HG02970 (cell line): ENCODE measurements at regions not wholly inside any gene's neighbourhood (a gene's known extent, or its start where the extent isn't known, plus 50 kb on each side); places are given as distances from the start of the nearest gene placed in this dataset.

ENCODE experiments used
- ATAC-seq: cut with Tn5 transposase; IDR thresholded peaks from one replicate; pipeline ENCODE4 v1.9.1; 2021; ENCODE audit warnings: mild to moderate bottlenecking, moderate library complexity, moderate number of reproducible peaks; ENCODE audit not compliant: unreplicated experiment, low FRiP score

DNA sequence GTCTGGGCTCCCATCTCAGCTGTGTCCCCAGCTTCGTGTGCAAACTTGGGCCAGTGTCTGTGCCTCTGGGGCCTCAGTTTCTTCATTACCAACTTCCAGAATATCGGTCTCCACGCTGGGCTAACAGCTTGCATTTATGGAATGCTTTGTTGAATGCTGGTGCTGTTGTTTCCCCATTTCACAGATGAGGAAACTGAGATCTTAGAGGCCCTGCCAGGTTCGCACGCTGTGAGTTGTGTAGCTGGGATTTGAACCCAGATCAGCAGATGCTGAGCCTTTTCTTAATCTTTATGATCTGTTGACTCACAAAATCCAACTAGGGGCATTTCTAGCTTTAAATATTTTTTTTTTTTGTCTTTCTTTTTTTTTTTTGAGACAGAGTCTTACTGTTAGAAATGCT, 101.5 kb upstream of the STX18 start:
- no peak for ATAC-seq

DNA sequence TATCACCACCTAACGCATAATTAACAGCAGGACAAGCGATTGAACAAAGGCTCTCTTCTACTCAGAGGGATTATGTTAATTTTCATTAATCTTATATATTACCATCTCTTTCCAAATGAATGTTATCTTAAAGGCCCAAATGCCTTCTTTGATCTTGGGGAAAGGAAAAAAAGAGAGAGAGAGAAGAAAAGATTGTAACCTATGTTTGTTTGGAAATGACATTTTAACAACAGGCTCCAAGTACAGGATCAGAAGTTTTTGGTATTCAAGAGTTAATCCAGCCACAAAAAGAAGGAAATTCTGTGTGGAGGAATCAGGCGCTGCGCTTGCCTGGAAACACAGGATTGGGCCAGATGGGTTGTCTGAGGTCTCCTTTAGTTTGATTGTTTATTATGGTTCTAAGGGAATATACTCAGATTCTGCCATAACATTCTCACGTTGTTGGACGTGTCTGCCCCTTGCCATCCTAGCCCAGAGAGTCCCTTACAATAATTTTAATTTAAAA, 100.7 kb upstream of the STX18 start:
- no peak for ATAC-seq

DNA sequence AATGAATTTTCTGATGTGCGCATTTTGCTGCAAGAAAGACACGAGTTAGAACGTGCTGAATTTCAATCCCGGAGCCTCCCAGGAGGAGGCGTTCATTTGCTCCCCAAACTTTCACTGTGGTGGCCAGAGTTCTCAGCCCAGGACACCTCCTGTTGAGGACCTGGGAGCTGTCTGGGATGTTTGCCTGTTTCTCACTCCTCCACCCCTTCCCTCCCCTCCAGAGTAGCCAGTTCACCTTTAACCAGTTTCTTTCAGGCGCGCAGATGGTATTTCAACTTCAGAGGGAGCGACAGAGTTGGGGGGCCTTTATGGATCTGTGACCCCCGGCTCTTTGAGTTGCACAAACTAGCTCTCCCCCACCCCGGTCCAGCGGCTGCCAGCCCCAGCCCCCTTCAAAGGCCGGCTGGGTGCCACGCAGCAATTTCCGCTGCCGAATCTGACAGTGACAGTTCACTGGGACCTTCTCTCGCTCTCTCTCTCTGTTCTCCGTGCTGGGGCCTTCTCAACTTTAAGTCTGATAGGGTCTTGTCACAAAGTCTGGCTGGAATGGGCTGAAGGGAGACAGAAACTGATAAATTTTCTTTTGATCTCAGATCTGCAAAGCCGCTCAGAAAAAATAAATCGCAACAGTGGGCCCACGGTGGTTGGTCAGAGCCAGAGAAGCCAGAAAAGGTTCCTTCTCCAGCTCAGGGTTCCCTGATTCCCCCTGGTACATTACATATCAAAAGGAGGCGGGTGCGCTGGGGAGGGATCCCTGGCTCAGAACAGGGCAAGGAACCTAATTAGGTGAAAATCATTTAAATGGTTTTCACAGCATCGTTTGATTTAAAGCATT, 100.0 kb upstream of the STX18 start:
- no peak for ATAC-seq

DNA sequence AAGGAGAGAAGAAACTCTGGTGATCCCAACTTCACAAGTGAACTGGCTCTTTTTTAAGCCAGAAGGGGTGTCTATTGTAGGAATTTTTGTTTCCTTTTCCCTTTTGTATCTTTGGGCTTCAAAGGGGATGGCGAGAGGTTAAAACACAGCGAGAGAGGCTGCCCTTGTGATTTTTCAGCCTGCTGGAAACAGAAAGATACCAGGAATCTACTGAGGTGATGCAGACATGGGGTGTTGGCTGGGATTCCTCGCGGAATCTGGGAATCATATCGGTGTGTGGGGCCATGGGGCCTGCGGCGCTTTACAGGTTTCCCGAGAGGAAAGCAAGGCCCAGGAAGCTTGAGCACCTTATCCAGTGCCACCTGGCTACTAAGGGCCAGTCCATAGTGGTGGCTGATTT, 99.4 kb upstream of the STX18 start:
- no peak for ATAC-seq

DNA sequence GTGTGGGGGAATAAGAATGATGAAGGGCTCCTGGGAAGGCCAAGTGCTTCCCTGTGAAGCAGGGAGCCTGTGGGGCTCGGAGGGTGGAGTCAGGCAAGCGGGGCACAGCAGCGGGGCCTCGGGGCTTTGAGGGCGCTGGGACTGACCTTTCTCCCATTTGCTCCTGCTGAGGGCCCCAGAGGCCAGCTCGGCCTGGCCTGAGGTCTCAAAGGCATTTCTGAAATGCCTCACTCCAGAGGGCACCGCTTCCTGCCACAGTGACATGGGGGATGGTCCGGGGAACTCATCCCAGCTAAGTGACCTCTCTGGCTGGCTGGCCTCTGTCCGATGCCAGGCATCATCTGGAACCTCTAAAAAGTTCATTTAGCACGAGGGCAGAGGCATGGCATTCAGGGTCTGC, 98.8 kb upstream of the STX18 start:
- no peak for ATAC-seq

DNA sequence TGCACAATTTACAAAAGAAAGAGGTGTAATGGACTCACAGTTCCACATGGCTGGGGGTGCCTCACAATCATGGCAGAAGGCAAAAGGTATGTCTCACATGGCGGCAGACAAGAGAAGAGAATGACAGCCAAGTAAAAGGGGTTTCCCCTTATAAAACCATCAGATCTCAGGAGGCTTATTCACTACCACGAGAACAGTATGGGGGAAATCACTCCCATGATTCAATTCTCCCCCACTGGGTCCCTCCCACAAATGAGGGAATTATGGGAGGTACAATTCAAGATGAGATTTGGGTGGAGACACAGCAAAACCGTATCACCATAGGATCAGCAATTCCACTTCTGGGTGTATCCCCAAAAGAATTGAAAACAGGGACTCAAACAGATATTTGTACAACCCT, 97.5 kb upstream of the STX18 start:
- no peak for ATAC-seq

DNA sequence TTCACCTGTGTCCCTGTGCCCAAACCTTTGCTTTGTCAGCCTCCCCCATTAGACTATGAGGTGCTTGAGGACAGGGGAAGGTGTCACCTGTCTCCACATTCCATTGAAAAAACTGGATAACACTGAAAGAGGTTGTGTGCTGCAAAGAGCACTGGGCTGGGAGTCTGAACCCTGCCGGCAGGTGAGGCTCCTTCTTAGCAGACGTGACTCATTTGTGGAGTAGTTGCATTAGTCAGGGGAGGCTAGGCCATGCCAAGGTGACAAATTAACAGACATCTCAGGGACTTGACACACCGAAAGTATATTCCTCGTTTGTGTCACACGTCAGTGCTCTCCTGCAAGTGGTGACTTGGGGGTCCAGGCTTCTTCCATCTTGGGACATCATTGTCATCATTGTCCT, 95.9 kb upstream of the STX18 start:
- no peak for ATAC-seq

DNA sequence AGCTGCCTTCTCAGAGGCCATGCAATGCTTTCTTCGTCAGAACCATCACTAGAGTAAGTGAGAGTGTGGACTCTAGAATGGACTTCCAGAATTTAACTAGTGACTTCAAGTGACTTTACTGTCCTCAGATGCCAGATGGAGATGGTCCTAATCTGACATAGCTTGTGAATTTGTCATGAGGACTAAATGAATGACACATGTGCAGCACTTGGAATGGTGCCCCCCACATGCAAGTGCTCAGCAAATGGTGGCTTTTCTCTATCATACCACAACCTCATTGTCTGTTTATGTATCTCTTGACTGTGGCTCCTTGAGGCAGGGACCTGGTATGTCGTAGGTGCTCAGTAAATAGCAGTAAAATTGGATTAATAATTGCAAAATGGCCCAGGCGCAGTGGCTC, 91.6 kb upstream of the STX18 start:
- ATAC-seq: no peak

DNA sequence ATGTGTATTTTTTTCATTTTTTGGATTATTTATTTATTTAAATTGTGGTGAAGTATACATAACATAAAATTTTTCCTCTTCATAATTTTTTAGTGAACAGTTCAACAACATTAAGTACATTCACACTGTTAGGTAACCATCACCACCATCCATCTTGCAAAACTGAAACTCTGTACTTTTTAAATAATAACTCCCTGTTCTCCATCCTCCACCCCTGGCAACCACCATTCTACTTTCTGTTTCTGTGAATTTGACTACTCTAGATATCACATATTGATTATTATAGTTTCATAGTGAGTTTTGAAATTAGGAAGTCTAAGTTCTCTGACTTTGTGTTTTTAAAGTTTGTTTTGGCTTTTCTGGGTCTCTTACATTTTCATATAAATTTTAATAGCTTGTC, 89.3 kb upstream of the STX18 start:
- ATAC-seq: no peak

DNA sequence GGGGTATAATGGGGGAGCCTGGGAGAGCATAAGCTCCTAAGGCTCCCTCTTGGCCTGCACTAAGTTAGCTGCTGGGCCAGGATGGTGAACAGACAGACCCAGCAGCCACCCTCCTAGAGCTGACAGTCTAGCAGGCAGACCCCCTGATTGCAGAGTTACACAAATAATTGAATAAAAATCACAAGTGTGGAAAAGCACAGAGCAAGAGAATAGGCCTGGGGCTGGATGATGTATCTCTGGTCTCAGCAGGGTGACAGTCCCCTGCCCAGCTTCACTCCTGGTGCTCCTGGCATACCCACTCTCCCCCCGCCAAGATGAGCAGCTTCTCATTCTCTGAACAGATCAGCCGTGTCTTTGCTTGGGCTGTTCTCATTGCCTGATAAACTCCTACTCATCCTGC, 86.1 kb upstream of the STX18 start:
- ATAC-seq: no peak

DNA sequence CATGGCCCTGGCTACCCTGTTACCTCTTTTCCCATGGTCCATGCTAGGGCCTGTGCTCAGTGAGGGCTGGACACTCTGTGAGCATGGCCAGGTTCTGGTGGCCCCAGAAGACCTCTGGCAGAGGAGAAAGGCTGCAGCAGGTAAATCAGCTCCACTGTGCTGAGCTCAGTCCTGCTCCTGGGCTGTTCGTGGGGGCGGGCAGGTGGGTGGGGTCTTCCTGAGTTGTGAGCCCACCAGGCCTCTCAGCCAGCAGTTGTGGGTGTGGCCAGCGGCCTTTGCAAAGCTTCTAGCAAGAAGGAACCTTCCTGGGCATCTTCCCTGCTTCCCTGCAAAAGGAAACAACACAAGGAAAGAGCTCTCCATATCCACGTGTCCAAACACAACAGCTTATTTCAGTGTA, 85.3 kb upstream of the STX18 start:
- ATAC-seq: no peak

DNA sequence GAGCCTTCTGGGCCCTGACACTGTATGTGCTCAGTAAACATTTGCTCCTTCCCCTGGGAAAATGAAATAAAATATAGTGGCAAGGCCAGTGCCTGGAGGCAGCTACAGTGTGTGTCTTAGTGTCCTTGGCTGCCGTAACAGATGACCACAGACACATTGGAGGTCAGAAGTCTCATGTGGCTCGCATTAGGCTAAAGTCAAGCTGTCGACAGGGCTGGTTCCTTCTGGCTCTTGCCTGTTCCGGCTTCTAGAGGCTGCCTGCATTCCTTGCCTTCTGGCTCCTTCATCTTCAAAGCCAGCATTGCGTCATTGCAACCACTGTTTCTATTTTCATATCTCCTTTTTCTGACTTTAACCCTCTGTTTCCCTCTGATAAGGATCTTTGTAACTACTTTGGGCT, 83.6 kb upstream of the STX18 start:
- ATAC-seq: no peak

DNA sequence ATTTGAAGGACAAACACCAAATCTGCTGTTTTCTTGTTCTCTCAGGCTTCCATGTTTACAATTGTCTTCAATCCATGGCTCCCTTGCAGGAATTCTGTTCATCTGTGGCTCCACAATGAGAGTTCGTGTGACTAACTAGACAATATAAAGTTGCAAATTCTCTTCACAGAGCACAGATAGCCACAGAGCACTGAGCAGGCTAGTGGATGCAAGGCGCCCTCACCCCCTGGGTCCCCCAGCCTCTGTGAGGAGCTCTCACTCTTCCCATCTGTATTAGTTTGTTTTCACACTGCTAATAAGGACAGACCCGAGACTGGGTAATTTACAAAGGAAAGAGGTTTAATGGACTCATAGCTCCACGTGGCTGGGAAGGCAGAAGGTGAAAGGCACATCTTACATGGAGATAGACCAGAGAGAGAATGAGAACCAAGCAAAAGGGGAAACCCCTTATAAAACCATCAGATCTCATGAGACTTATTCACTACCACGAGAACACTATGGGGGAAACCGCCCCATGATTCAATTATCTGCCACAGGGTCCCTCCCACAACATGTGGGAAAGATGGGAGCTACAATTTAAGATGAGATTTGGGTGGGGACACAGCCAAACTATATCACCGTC, 82.5 kb upstream of the STX18 start:
- no peak for ATAC-seq

DNA sequence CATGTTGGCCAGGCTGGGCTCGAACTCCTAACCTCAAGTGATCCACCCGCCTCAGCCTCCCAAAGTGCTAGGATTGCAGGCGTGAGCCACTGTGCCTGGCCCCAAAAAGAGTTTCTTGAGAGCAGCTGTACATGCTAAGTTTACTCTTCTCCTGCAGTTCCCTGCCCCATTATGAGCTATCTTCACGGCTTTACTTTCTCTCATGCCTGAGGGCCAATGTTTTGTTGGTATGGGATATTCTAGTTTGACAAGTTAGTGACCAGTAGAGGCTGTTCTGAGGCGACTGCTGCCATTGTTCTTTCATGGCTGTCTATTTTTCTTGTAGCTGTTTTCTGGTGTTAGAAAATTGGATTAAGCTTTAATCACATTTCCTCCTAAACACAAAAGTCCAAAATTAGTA, 78.0 kb upstream of the STX18 start:
- ATAC-seq: no peak

DNA sequence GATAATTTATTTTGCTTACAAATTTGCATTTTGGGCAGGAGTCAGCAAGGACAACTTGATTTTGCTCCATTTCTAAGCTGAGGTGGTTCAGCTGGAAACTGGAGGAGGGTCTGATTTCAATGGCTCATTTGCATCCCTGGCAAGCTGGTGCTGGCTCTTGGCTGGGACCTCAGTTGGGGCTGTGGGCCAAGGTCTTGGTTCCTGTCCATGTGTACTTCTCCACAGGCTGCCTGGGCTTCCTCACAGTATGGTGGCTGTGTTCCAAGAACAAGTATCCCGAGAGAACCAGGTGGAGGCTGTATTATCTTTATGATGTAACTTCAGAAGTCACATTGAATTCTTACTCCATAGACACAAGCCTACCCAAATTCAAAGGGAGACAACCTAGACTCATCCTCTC, 77.0 kb upstream of the STX18 start:
- no peak for ATAC-seq

DNA sequence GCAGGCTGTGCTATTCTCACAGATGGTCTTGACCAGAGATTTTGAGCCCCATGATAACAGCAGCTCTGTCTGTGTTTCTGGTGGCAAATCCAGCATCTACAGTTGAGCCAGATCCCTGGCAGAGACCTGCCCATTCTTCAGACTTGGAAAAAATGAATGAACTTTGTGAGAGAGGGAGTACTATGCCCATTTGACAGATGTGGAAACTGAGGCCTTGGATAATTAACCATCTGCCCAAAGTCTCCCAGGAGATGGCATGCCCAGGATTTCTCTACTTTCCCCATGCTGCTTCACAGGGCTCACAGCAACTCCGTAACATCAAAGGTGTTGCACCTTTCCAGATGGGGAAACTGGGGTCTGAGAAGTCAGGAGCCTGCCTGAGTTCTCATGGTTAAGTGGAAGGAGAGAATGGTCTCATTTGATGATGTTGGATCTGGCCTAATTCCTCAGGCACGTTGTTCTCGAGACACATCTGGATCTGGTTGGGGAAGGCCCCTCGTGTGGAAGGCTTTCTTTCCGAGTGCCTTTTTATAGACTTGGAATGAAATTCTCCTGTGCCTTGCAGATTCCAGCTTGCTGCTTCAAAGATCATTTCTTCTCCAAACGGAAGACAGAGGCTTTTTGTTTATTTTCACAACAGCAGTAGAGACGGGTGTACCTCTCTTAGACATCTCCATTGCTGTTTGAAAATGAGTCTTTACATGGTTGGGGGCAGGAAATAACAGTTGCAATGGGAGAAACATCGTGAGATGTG, 73.3 kb upstream of the STX18 start:
- ATAC-seq: no peak

DNA sequence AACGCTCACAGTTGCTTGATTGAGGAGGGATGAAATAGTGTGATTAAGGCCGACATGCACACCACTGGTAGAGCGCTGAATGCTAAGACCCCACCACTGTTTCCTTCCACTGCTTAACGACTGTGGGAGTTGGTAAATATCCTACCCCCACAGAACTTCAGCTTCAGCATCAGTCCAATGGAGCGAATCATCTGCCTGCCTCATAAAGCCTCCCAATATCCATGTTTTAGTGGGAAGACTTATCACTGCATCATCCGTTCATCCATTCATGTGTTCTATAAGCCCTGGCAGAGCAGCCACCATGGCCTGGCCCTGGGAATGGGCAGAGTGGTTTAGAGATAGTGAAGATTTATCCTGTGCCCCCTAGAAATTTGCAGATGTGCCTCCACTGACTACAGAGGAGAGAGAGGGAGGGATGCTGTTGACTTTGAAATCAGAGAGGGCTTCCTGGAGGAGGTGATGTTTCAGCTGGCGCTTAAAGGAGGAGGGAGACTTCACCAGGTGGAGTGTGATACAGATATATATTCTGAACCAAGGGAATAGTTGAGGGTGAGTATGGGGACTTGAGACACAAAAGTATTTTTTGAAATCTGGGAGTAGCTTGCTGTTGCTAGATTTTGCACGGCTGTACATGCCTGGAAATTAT, 71.9 kb upstream of the STX18 start:
- ATAC-seq: no peak

DNA sequence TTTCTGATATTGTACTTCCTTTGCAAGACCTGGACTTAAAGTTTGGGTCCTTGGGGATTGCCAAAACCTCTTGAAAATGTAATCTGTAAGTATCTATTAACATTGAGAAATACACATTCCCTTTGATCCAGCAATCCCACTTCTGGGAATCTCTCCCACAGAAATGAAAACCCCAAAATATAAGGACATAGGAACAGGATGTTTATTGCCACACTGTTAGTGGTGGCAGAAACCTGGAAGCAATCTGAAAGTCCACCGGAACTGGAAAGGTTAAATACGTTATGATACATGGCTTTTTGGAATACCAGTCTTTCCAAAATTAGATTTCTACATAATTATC, 71.2 kb upstream of the STX18 start:
- no peak for ATAC-seq

DNA sequence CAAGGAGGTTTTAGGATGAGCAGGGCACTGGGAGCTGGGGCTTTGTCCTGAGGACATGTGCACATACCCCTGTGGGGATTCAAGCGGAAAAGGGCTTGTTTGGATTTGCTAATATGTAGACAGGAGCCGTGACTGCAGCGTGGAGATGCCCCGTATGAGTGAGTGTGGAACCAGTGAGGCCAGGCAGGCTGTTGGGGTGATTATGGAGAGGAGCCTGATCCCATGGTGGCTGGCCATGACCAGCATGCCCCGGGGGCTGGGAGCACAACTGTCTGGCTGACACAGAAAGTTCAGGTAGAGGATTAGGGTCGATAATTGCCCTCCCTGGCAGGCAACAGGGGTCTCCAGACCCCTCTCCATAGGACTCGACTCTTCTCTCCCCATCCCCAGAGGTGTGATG, 68.8 kb upstream of the STX18 start:
- ATAC-seq: no peak

DNA sequence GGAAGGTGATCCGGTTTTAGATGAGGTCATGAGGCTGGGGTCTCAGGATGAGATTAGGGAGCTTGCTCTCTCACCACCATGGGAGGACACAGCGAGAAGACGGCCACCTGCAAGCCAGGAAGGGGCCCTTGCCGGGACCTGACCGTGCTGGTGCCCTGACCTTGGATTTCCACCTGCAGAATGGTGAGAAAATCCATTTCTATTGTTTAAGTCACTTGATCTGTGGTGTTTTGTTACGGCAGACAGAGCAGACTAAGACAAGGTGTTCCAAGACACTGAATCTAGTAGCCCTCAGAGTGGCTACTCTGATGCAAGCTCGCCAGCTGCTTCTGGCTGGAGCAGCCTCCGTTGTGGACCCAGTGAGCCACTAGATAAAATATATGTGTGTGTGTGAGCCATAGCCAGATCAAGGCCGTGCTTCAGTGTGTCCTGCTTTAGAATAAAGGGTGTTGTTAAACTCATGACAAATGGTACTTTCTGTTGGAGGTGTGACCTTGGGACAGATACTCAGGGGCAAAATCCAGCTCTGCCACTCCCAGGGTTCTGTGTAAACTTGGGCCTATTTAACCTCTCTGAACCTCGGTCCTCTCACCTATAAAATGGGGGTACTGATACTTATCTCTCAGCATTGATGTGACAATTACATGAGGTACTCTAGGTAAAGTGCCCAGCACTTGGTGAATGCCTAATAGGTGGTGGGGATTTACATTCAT, 67.9 kb upstream of the STX18 start:
- no peak for ATAC-seq

DNA sequence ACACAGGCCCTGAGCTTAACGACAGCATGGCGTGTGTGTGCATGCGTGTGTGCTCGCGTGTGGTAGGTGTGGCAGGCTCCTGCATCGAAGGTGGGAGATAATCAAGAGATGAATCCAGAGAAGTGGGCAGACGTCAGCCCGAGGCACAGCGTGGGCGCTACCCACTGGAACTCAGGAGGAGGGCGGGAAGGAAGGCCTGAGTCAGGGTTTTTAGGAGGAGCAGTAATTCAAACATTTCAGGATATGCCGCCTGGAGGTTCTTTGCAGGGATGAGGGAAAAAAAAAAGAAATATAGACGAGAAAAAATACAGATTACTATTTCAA, 66.3 kb upstream of the STX18 start:
- no peak for ATAC-seq
